HFFc6 (cell line): ENCODE measurements at regions not wholly inside any gene's neighbourhood (a gene's known extent, or its start where the extent isn't known, plus 50 kb on each side); places are given as distances from the start of the nearest gene placed in this dataset.
A peak's percentile ranks its signal among the peaks of the same experiment; 100 is the strongest.

Experiments used
- DNase-seq: peaks from one replicate; pipeline ENCODE4 v3.0.0-alpha.2; 2018
- H3K27ac Mint-ChIP-seq: 2 replicates; pipeline ENCODE4 v1.8.0; 2020; ENCODE audit warnings: mild to moderate bottlenecking, mixed read lengths
- H3K27me3 Mint-ChIP-seq: 2 replicates; pipeline ENCODE4 v1.8.0; 2021; ENCODE audit warnings: mild to moderate bottlenecking, moderate library complexity, mixed read lengths; ENCODE audit not compliant: insufficient read depth
- H3K36me3 Mint-ChIP-seq: 2 replicates; pipeline ENCODE4 v1.8.0; 2021; ENCODE audit warnings: low read depth, mixed read lengths
- H3K4me1 Mint-ChIP-seq: 2 replicates; pipeline ENCODE4 v1.8.0; 2020; ENCODE audit warnings: low read depth, mixed read lengths
- H3K4me3 Mint-ChIP-seq: 2 replicates; pipeline ENCODE4 v1.8.0; 2020; ENCODE audit warnings: mild to moderate bottlenecking, moderate library complexity, mixed read lengths
- H3K9me3 Mint-ChIP-seq: 2 replicates; pipeline ENCODE4 v1.8.0; 2020; ENCODE audit warnings: mild to moderate bottlenecking, mixed read lengths
- CTCF ChIP-seq: fragments of 200-600 bp; sonication (generic); IDR thresholded peaks from 2 replicates; pipeline ENCODE4 v1.5.0; 2021; ENCODE audit warnings: antibody characterized with exemption, mild to moderate bottlenecking

GRCh38 chr18:48477348-48477747, 61.5 kb upstream of the CTIF start:
- DNase-seq = no peak
- Mint-ChIP-seq H3K4me3 (no peak overlapping the region), H3K27ac (no peak overlapping the region)

GRCh38 chr18:48476550-48476917, 62.3 kb upstream of the CTIF start:
- H3K4me3 Mint-ChIP-seq = no peak overlapping the region

More at GRCh38 chr18:48477348-48477747, 61.5 kb upstream of the CTIF start:
- Mint-ChIP-seq H3K36me3 (peaks cover 7% of the 10 kb centered on the region), H3K9me3 (peaks cover 7% of the 10 kb centered on the region; the same call in 1 of the 2 replicates), H3K27me3 (no peaks in the 10 kb centered on the region), H3K4me1 (peaks cover 25% of the 10 kb centered on the region)
- TF ChIP-seq CTCF = no peak

GRCh38 chr18:48475635-48476549, 62.9 kb upstream of the CTIF start:
- H3K4me3 Mint-ChIP-seq = no peak overlapping the region
- TF ChIP-seq CTCF = peak; percentile 92
- H3K27ac Mint-ChIP-seq = no peak overlapping the region
- DNase-seq = peak; percentile 81
- H3K9me3 Mint-ChIP-seq = peaks cover 10% of the 10 kb centered on the region; the same call in 1 of the 2 replicates
- H3K4me1 Mint-ChIP-seq = peaks cover 34% of the 10 kb centered on the region
- peaks cover 11% of the 10 kb centered on the region for H3K36me3 Mint-ChIP-seq
- no peaks in the 10 kb centered on the region for H3K27me3 Mint-ChIP-seq

More at GRCh38 chr18:48476550-48476917, 62.3 kb upstream of the CTIF start:
- no peaks in the 10 kb centered on the region for H3K27me3 Mint-ChIP-seq
- DNase-seq = no peak
- no peak overlapping the region for H3K27ac Mint-ChIP-seq
- no peak for TF ChIP-seq CTCF
- H3K36me3 Mint-ChIP-seq = peaks cover 11% of the 10 kb centered on the region
- H3K9me3 Mint-ChIP-seq = peaks cover 10% of the 10 kb centered on the region; the same call in 1 of the 2 replicates
- peaks cover 27% of the 10 kb centered on the region for H3K4me1 Mint-ChIP-seq

GRCh38 chr18:48473816-48474215, 64.6 kb upstream of the ZBTB7C start:
- Mint-ChIP-seq H3K4me3 (no peak overlapping the region), H3K9me3 (peaks cover 10% of the 10 kb centered on the region; the same call in 1 of the 2 replicates), H3K4me1 (peaks cover 43% of the 10 kb centered on the region), H3K27me3 (no peaks in the 10 kb centered on the region), H3K27ac (no peak overlapping the region), H3K36me3 (peaks cover 11% of the 10 kb centered on the region)
- DNase-seq = no peak
- TF ChIP-seq CTCF = no peak

GRCh38 chr18:48472610-48473009, 63.4 kb upstream of the ZBTB7C start:
- Mint-ChIP-seq H3K4me1 (peaks cover 41% of the 10 kb centered on the region), H3K4me3 (no peak overlapping the region), H3K9me3 (peaks cover 10% of the 10 kb centered on the region; the same call in 1 of the 2 replicates), H3K27me3 (no peaks in the 10 kb centered on the region), H3K36me3 (peaks cover 11% of the 10 kb centered on the region), H3K27ac (no peak overlapping the region)
- DNase-seq = peak; percentile 41
- TF ChIP-seq CTCF = no peak
